K562 (cell line): ENCODE measurements at regions not wholly inside any gene's neighbourhood (a gene's known extent, or its start where the extent isn't known, plus 50 kb on each side); places are given as distances from the start of the nearest gene placed in this dataset.

Experiments used
- ATAC-seq: fragments of 200-7000 bp; cut with Tn5 transposase; 3 replicates; pipeline ENCODE4 v1.9.1; 2020; ENCODE audit warnings: moderate library complexity
- BruUV-seq: library from RNA; stranded (reverse); fragments of 400-500 nt; replicated peaks from 2 replicates; lab custom pipeline; 2021; lab: Mats Ljungman, UMichigan
- CTCF ChIA-PET: fragments of 300-600 bp; formaldehyde crosslinking; extraction: SDS; loops from one replicate; lab custom pipeline; 2021; ENCODE audit warnings: low intra/inter-chr PET ratio; lab: Yijun Ruan, JAX
- POLR2A ChIA-PET: fragments of 300-600, 350-650 bp; sonication (Branson Sonifier 250); formaldehyde crosslinking; extraction: SDS; loops from one replicate; lab custom pipeline; 2021; ENCODE audit warnings: antibody characterized with exemption, inconsistent platforms; lab: Yijun Ruan, JAX
- DNase-seq, 4 experiments: peaks; one replicate each; pipeline versions ENCODE4 v3.0.0 to v3.0.0-alpha.2; 2011 to 2018; ENCODE audit warnings: low spot score in 3 of 4, mixed read lengths in 3 of 4; ENCODE audit errors: extremely low read depth in 1 of 4
- FAIRE-seq: peaks from 2 replicates; lab custom pipeline; 2011; peaks lifted over from hg19 to GRCh38; lab: Jason Lieb, UNC
- H2AFZ ChIP-seq: 2 replicates; pipeline ENCODE4 v1.6.0; 2011; ENCODE audit warnings: low read depth, low read length, control low read depth, inconsistent platforms
- H3K27ac ChIP-seq: fragments of 200-600 bp; 3 replicates; pipeline ENCODE4 v1.8.0; 2011; ENCODE audit warnings: low read depth, mild to moderate bottlenecking, control low read depth, inconsistent platforms, low read length, moderate library complexity, mixed read lengths; ENCODE audit errors: extremely low read depth
- H3K27me3 ChIP-seq, 2 experiments: fragments of 300-600 bp in 1 of 2; 2 replicates in 1 of 2; 3 replicates in 1 of 2; pipeline versions ENCODE4 v1.6.0 to v1.8.0; 2011; ENCODE audit warnings: inconsistent platforms in 2 of 2, low read length in 2 of 2, mild to moderate bottlenecking in 1 of 2, mixed read lengths in 1 of 2, moderate library complexity in 1 of 2; ENCODE audit not compliant: control insufficient read depth in 2 of 2, insufficient read depth in 2 of 2
- H3K36me3 ChIP-seq: fragments of 300-600 bp; 3 replicates; pipeline ENCODE4 v1.8.0; 2011; ENCODE audit warnings: mild to moderate bottlenecking, low read length, inconsistent platforms; ENCODE audit not compliant: control insufficient read depth, insufficient read depth
- H3K4me1 ChIP-seq, 2 experiments: fragments of 200-600 bp in 1 of 2; replicated peaks in 1 of 2; 2 replicates in 1 of 2; 3 replicates in 1 of 2; pipeline versions ENCODE4 v1.5.1 to v1.8.0; 2011; ENCODE audit warnings: inconsistent platforms in 2 of 2, low read length in 2 of 2, mild to moderate bottlenecking in 1 of 2, mixed read lengths in 1 of 2, moderate library complexity in 1 of 2; ENCODE audit not compliant: control insufficient read depth in 2 of 2, insufficient read depth in 2 of 2
- H3K4me2 ChIP-seq: 2 replicates; pipeline ENCODE4 v1.6.1; 2011; ENCODE audit warnings: low read length, control low read depth, inconsistent platforms, mixed read lengths; ENCODE audit not compliant: insufficient read depth
- H3K4me3 ChIP-seq: fragments of 200-600 bp; sonication (generic), shearing (Covaris generic); 2 replicates; pipeline ENCODE4 v1.5.1; 2016; ENCODE audit warnings: control low read depth, inconsistent platforms
- H3K79me2 ChIP-seq: fragments of 200-600 bp; 3 replicates; pipeline ENCODE4 v1.8.0; 2011; ENCODE audit warnings: low read length, inconsistent platforms; ENCODE audit not compliant: control insufficient read depth, insufficient read depth
- H3K9ac ChIP-seq, 2 experiments: 2 replicates each; pipeline versions ENCODE4 v1.6.0 to v1.6.1; 2011; ENCODE audit warnings: low read depth in 2 of 2, low read length in 2 of 2, control low read depth in 1 of 2, inconsistent platforms in 1 of 2, mild to moderate bottlenecking in 1 of 2, mixed read lengths in 1 of 2; ENCODE audit not compliant: insufficient read depth in 1 of 2
- H3K9me1 ChIP-seq: one replicate; pipeline ENCODE4 v1.6.0; 2011; ENCODE audit warnings: inconsistent platforms, mild to moderate bottlenecking, low read length, moderate library complexity; ENCODE audit not compliant: control insufficient read depth, insufficient read depth
- H3K9me3 ChIP-seq: replicated peaks from 2 replicates; pipeline ENCODE4 v1.5.1; 2011; ENCODE audit warnings: low read depth, low read length, inconsistent platforms; ENCODE audit not compliant: control insufficient read depth, insufficient read depth
- H4K20me1 ChIP-seq: replicated peaks from 2 replicates; pipeline ENCODE4 v1.6.1; 2011; ENCODE audit warnings: low read length, inconsistent platforms, mixed read lengths; ENCODE audit not compliant: control insufficient read depth, insufficient read depth
- CBFB ChIP-seq: sonication (generic); formaldehyde crosslinking; IDR thresholded peaks from 2 replicates; pipeline ENCODE4 v1.4.0; 2020; ENCODE audit warnings: mild to moderate bottlenecking, missing genetic modification reagents
- CEBPZ ChIP-seq: fragments of 150-350 bp; IDR thresholded peaks from 2 replicates; pipeline ENCODE4 v1.6.1; 2014; ENCODE audit warnings: low read depth, mild to moderate bottlenecking, low read length, borderline replicate concordance
- CTBP1 ChIP-seq: fragments of 450-650 bp; IDR thresholded peaks from 2 replicates; pipeline ENCODE4 v1.6.1; 2016; ENCODE audit warnings: borderline replicate concordance
- CTCF ChIP-seq, 3 experiments: IDR thresholded peaks in 2 of 3; conservative IDR thresholded peaks in 1 of 3; 2 replicates each; pipeline ENCODE4 v1.5.1; 2011 to 2012; ENCODE audit warnings: low read length in 3 of 3, mild to moderate bottlenecking in 3 of 3, control low read depth in 2 of 3, improper control_type of control experiment in 1 of 3, inconsistent platforms in 1 of 3, low read depth in 1 of 3, mixed read lengths in 1 of 3, moderate library complexity in 1 of 3; ENCODE audit not compliant: insufficient read depth in 2 of 3
- E2F3 ChIP-seq: fragments of 250-450 bp; sonication (Bioruptor Pico); IDR thresholded peaks from 2 replicates; pipeline ENCODE4 v1.4.0; 2020; ENCODE audit warnings: mild to moderate bottlenecking
- E2F6 ChIP-seq, 2 experiments: IDR thresholded peaks; 2 replicates each; pipeline ENCODE4 v1.6.1; 2011; ENCODE audit warnings: borderline replicate concordance in 1 of 2, control low read depth in 1 of 2, low read depth in 1 of 2, low read length in 1 of 2, mild to moderate bottlenecking in 1 of 2, mixed read lengths in 1 of 2, moderate library complexity in 1 of 2; ENCODE audit not compliant: insufficient read depth in 1 of 2, insufficient read length in 1 of 2, poor library complexity in 1 of 2, severe bottlenecking in 1 of 2; ENCODE audit errors: extremely low read depth in 1 of 2
- HEY1 ChIP-seq: fragments of 250-450 bp; sonication (Bioruptor Pico); IDR thresholded peaks from 2 replicates; pipeline ENCODE4 v1.5.0; 2020; ENCODE audit warnings: mild to moderate bottlenecking, moderate library complexity, borderline replicate concordance
- L3MBTL2 ChIP-seq: fragments of 450-650 bp; IDR thresholded peaks from 2 replicates; pipeline ENCODE4 v1.6.1; 2016; ENCODE audit warnings: mild to moderate bottlenecking, moderate library complexity
- LCOR ChIP-seq: sonication (generic); formaldehyde crosslinking; IDR thresholded peaks from 2 replicates; pipeline ENCODE4 v1.8.0; 2022; ENCODE audit warnings: mild to moderate bottlenecking, missing genetic modification reagents
- RAD21 ChIP-seq, 2 experiments: fragments of 250-450 bp in 1 of 2; fragments of 450-650 bp in 1 of 2; sonication (Bioruptor Pico) in 1 of 2; formaldehyde crosslinking in 1 of 2; IDR thresholded peaks in 1 of 2; conservative IDR thresholded peaks in 1 of 2; 2 replicates each; pipeline versions ENCODE4 v1.4.0 to v1.8.0; 2020 to 2022; ENCODE audit warnings: mild to moderate bottlenecking in 2 of 2, moderate library complexity in 1 of 2
- RB1 ChIP-seq: fragments of 450-650 bp; IDR thresholded peaks from 2 replicates; pipeline ENCODE4 v1.6.1; 2017; ENCODE audit warnings: low read depth, mild to moderate bottlenecking
- RCOR1 ChIP-seq, 2 experiments: IDR thresholded peaks; 2 replicates each; pipeline ENCODE4 v1.6.1; 2012; ENCODE audit warnings: low read depth in 2 of 2, low read length in 2 of 2, borderline replicate concordance in 1 of 2, improper control_type of control experiment in 1 of 2
- RFX7 ChIP-seq: fragments of 250-450 bp; sonication (Bioruptor Pico); IDR thresholded peaks from 2 replicates; pipeline ENCODE4 v1.5.1; 2021; ENCODE audit warnings: mild to moderate bottlenecking
- RUNX1 ChIP-seq: sonication (generic); IDR thresholded peaks from 2 replicates; pipeline ENCODE4 v1.6.1; 2016; ENCODE audit warnings: antibody characterized with exemption, low read depth
- WGBS: fragments of 100-300 bp; shearing (Covaris generic); methylation state at CpG from one replicate; pipeline ENCODE4 v1.1.6; 2016; ENCODE audit warnings: low coverage, mixed read lengths; ENCODE audit not compliant: insufficient coverage; ENCODE audit errors: missing lambda C conversion rate; 5-methylcytosine and 5-hydroxymethylcytosine counted together
- in situ Hi-C: fragments of 300-500 bp; cut with MboI; formaldehyde crosslinking; loops from 4 replicates; pipeline ENCODE4 v1.15.0; 2018; ENCODE audit warnings: inconsistent platforms, mixed read lengths
- intact Hi-C: fragments of 100-400 bp; cut with micrococcal nuclease; formaldehyde crosslinking; loops from 2 replicates; pipeline ENCODE4 v1.14.2; 2022

GRCh38 chr9:33719581-33720374, 75.6 kb upstream of the PRSS3 start:
- FAIRE-seq (peak; percentile 64), ATAC-seq (peak; percentile 92), DNase-seq (peak; percentile 37 to 72 (median 44))
- H3K79me2 ChIP-seq = no peaks in the 10 kb centered on the region
- in situ Hi-C loops (loop anchor here (5.0 kb wide), 1 partner anchor 92 kb away; no protein-coding TSS in a partner anchor), intact Hi-C loops (loop anchor here (5.0 to 10.0 kb wide), 2 partner anchors 42 to 245 kb away; partner anchors contain the start of gene NOL6)
- no peaks in the 10 kb centered on the region for H3K9me1 ChIP-seq
- BruUV-seq = no TSS peak
- WGBS = 23% methylated on average over 14 of the region's 19 CpGs
- H3K4me2 ChIP-seq = peak overlapping the region; percentile 3; the same call in 1 of the 2 replicates
- H4K20me1 ChIP-seq = no peaks in the 10 kb centered on the region
- H3K4me1 ChIP-seq = peaks cover 0 to 13% of the 10 kb centered on the region in 2 experiments; a peak in 2 of 5 replicates
- no peaks in the 10 kb centered on the region for H3K9me3 ChIP-seq
- no peaks in the 10 kb centered on the region for H3K27me3 ChIP-seq
- no peaks in the 10 kb centered on the region for H3K36me3 ChIP-seq
- ChIA-PET POLR2A (no interaction called here), CTCF (interaction anchor here (0.7 to 5.0 kb wide), 3 partner anchors 94 to 273 kb away, joined by 3 to 80 read pairs (median 5); partner anchors contain the start of gene AQP3)
- H3K9ac ChIP-seq = no peak overlapping the region
- H3K4me3 ChIP-seq = no peak overlapping the region
- peak overlapping the region; percentile 58; the same call in 1 of the 2 replicates for H2AFZ ChIP-seq
- no peak overlapping the region for H3K27ac ChIP-seq
- no peak for TF ChIP-seq HEY1 (CRISPR knock-in tag)
- peak; percentile 67 to 76 (median 72) for TF ChIP-seq CTCF (IDR thresholded peaks at IDR 0.05 in 2 of 3, conservative IDR thresholded peaks at IDR 0.05 in 1 of 3; ENCODE audit: insufficient read depth in 2 of 3, low read depth in 1 of 3, low read length in 3 of 3)
- TF ChIP-seq CEBPZ = no peak
- peak; percentile 78; the same call in 1 of the 2 replicates for TF ChIP-seq E2F3 (CRISPR knock-in tag)
- peak in 1 of 2 experiments; percentile 43; a peak in 1 of 4 replicates for TF ChIP-seq RCOR1 (IDR thresholded peaks at IDR 0.05; ENCODE audit: borderline replicate concordance in 1 of 2, low read depth in 2 of 2, low read length in 2 of 2)
- 0 out of 2 replicates have a peak, but pooled peaks have one; percentile 38 for TF ChIP-seq CBFB
- TF ChIP-seq CTBP1 = peak; percentile 57; the same call in 1 of the 2 replicates
- TF ChIP-seq L3MBTL2 = peak; percentile 39; the same call in 1 of the 2 replicates
- no peak for TF ChIP-seq RFX7 (CRISPR knock-in tag)
- TF ChIP-seq RUNX1 = no peak
- peak; percentile 49 to 67 for TF ChIP-seq E2F6 (IDR thresholded peaks at IDR 0.05; ENCODE audit: borderline replicate concordance in 1 of 2, extremely low read depth in 1 of 2, insufficient read depth in 1 of 2, insufficient read length in 1 of 2, low read depth in 1 of 2, low read length in 1 of 2, poor library complexity in 1 of 2, severe bottlenecking in 1 of 2)
- TF ChIP-seq RAD21 (CRISPR knock-in tag; conservative IDR thresholded peaks at IDR 0.05 in 1 of 2, IDR thresholded peaks at IDR 0.05 in 1 of 2) = peak; percentile 39 to 73
- peak; percentile 93 for TF ChIP-seq RB1
- TF ChIP-seq LCOR (CRISPR knock-in tag) = peak; percentile 71
